OCI-LY7 (cell line): ENCODE measurements at regions not wholly inside any gene's neighbourhood (a gene's known extent, or its start where the extent isn't known, plus 50 kb on each side); places are given as distances from the start of the nearest gene placed in this dataset.

Source experiments
- BruUV-seq: library from RNA; stranded (reverse); fragments of 400-500 nt; replicated peaks from 2 replicates; lab custom pipeline; 2021; lab: Mats Ljungman, UMichigan
- CTCF ChIA-PET: fragments of 300-600 bp; sonication (Branson Sonifier 250); formaldehyde crosslinking; loops from one replicate; lab custom pipeline; 2022; ENCODE audit warnings: antibody characterized with exemption; ENCODE audit not compliant: unreplicated experiment; lab: Charles Lee
- POLR2A ChIA-PET: fragments of 300-600 bp; sonication (Branson Sonifier 250); formaldehyde crosslinking; loops from one replicate; lab custom pipeline; 2022; ENCODE audit warnings: antibody characterized with exemption; lab: Charles Lee
- DNase-seq: peaks from one replicate; pipeline ENCODE4 v3.0.0-alpha.2; 2015; ENCODE audit warnings: low spot score
- H2AFZ ChIP-seq: fragments of 200-600 bp; sonication (generic), shearing (Covaris generic); 2 replicates; pipeline ENCODE4 v1.6.1; 2014; ENCODE audit warnings: mild to moderate bottlenecking, antibody characterized with exemption, low read length, moderate library complexity
- H3K27ac ChIP-seq: fragments of 200-600 bp; sonication (generic); 2 replicates; pipeline ENCODE4 v1.5.1; 2014; ENCODE audit warnings: mixed run types, low read depth, mild to moderate bottlenecking, moderate library complexity, low read length, inconsistent platforms; ENCODE audit not compliant: poor library complexity, severe bottlenecking
- H3K36me3 ChIP-seq: fragments of 200-600 bp; sonication (generic); 2 replicates; pipeline ENCODE4 v1.6.1; 2014; ENCODE audit warnings: mild to moderate bottlenecking, antibody characterized with exemption, low read length, moderate library complexity, mixed read lengths; ENCODE audit not compliant: insufficient read depth
- H3K4me1 ChIP-seq: fragments of 200-600 bp; sonication (generic); 2 replicates; pipeline ENCODE4 v1.5.1; 2014; ENCODE audit warnings: mild to moderate bottlenecking, low read length; ENCODE audit not compliant: insufficient read depth, poor library complexity, severe bottlenecking
- H3K4me2 ChIP-seq: fragments of 200-600 bp; sonication (generic); 2 replicates; pipeline ENCODE4 v1.6.1; 2014; ENCODE audit warnings: mild to moderate bottlenecking, low read length
- H3K4me3 ChIP-seq: fragments of 200-600 bp; sonication (generic); 2 replicates; pipeline ENCODE4 v1.5.1; 2014; ENCODE audit warnings: mild to moderate bottlenecking, low read depth, low read length; ENCODE audit not compliant: poor library complexity, severe bottlenecking
- H3K79me2 ChIP-seq: fragments of 200-600 bp; sonication (generic); 2 replicates; pipeline ENCODE4 v1.6.1; 2016; ENCODE audit warnings: low read depth, mild to moderate bottlenecking, low read length, moderate library complexity, mixed read lengths; ENCODE audit not compliant: insufficient read depth
- H3K9me2 ChIP-seq: fragments of 200-600 bp; sonication (generic); 2 replicates; pipeline ENCODE4 v1.6.1; 2016; ENCODE audit warnings: mild to moderate bottlenecking, low read length, mixed read lengths; ENCODE audit not compliant: insufficient read depth
- H3K9me3 ChIP-seq: fragments of 200-600 bp; sonication (generic); 2 replicates; pipeline ENCODE4 v1.6.1; 2014; ENCODE audit warnings: mild to moderate bottlenecking, mixed run types, low read length, mixed read lengths
- H4K20me1 ChIP-seq: fragments of 200-600 bp; sonication (generic); 2 replicates; pipeline ENCODE4 v1.6.1; 2014; ENCODE audit warnings: mild to moderate bottlenecking, antibody characterized with exemption, low read length, moderate library complexity, mixed read lengths; ENCODE audit not compliant: insufficient read depth
- CTCF ChIP-seq: fragments of 200-600 bp; sonication (generic); conservative IDR thresholded peaks from 2 replicates; pipeline ENCODE4 v1.5.1; 2014; ENCODE audit warnings: mild to moderate bottlenecking, antibody characterized with exemption, low read length, moderate library complexity, mixed read lengths
- EZH2phosphoT487 ChIP-seq: fragments of 200-600 bp; sonication (generic); IDR thresholded peaks from 2 replicates; pipeline ENCODE4 v1.6.1; 2018; ENCODE audit warnings: low read depth, borderline replicate concordance, mild to moderate bottlenecking, mixed run types, antibody characterized with exemption, low read length, moderate library complexity, mixed read lengths
- intact Hi-C: fragments of 100-400 bp; cut with micrococcal nuclease; formaldehyde crosslinking; loops from one replicate; pipeline ENCODE4 v1.10.0; 2022; ENCODE audit not compliant: unreplicated experiment

- H4K20me1 ChIP-seq: no peaks in the 10 kb centered on the region
- H3K79me2 ChIP-seq: no peaks in the 10 kb centered on the region
- no peaks in the 10 kb centered on the region for H3K4me1 ChIP-seq
- no peak overlapping the region for H3K27ac ChIP-seq
- H3K36me3 ChIP-seq: no peaks in the 10 kb centered on the region
- ChIA-PET POLR2A (interaction anchor here (0.9 kb wide), 1 partner anchor 9 kb away, joined by 8 read pairs; no protein-coding TSS in a partner anchor), CTCF (no interaction called here)
- DNase-seq: no peak
- intact Hi-C loops: no loop called here
- no peak for TF ChIP-seq CTCF
- no peak for TF ChIP-seq EZH2phosphoT487
- no peak overlapping the region for H3K4me2 ChIP-seq
- BruUV-seq: no TSS peak
- no peak overlapping the region for H3K4me3 ChIP-seq
- H2AFZ ChIP-seq: no peak overlapping the region
- no peaks in the 10 kb centered on the region for H3K9me2 ChIP-seq
- H3K9me3 ChIP-seq: no peaks in the 10 kb centered on the region
These were observed 309.4 kb upstream of the NOCT start for GRCh38 chr4:138706201-138706600.

GRCh38 chr4:138702190-138702824 lies 313.3 kb upstream of the NOCT start:
- no peaks in the 10 kb centered on the region for H4K20me1 ChIP-seq
- H3K9me3 ChIP-seq: no peaks in the 10 kb centered on the region
- H2AFZ ChIP-seq: no peak overlapping the region
- BruUV-seq: no TSS peak
- no peaks in the 10 kb centered on the region for H3K36me3 ChIP-seq
- intact Hi-C loops: no loop called here
- CTCF ChIA-PET: no interaction called here
- no peak overlapping the region for H3K4me3 ChIP-seq
- no peak overlapping the region for H3K4me2 ChIP-seq
- no peaks in the 10 kb centered on the region for H3K9me2 ChIP-seq
- no peaks in the 10 kb centered on the region for H3K79me2 ChIP-seq
- no peaks in the 10 kb centered on the region for H3K4me1 ChIP-seq
- no peak for TF ChIP-seq CTCF
- no peak for TF ChIP-seq EZH2phosphoT487
- DNase-seq: no peak
- POLR2A ChIA-PET: interaction anchor here (0.7 kb wide), 1 partner anchor 63 kb away, joined by 3 read pairs; no protein-coding TSS in a partner anchor
- no peak overlapping the region for H3K27ac ChIP-seq

- Histone ChIP-seq H3K27ac (no peak overlapping the region), H3K79me2 (no peaks in the 10 kb centered on the region), H3K9me2 (no peaks in the 10 kb centered on the region), H3K4me3 (no peak overlapping the region), H3K36me3 (no peaks in the 10 kb centered on the region), H3K9me3 (no peaks in the 10 kb centered on the region), H3K4me1 (no peaks in the 10 kb centered on the region), H4K20me1 (no peaks in the 10 kb centered on the region), H3K4me2 (no peak overlapping the region), H2AFZ (no peak overlapping the region)
- POLR2A ChIA-PET: no interaction called here
- CTCF ChIA-PET: no interaction called here
- TF ChIP-seq CTCF (no peak), EZH2phosphoT487 (no peak)
- intact Hi-C loops: no loop called here
- BruUV-seq: no TSS peak
- no peak for DNase-seq
These were observed 316.9 kb upstream of the NOCT start for GRCh38 chr4:138698641-138699040.
